PC-9 (cell line): ENCODE measurements at regions not wholly inside any gene's neighbourhood (a gene's known extent, or its start where the extent isn't known, plus 50 kb on each side); places are given as distances from the start of the nearest gene placed in this dataset.

Experiments used
- BruUV-seq: library from RNA; stranded (reverse); fragments of 400-500 nt; replicated peaks from 2 replicates; lab custom pipeline; 2021; lab: Mats Ljungman, UMichigan
- CTCF ChIA-PET: fragments of 300-600 bp; sonication (Branson Sonifier 250); formaldehyde crosslinking; loops from one replicate; lab custom pipeline; 2022; ENCODE audit warnings: antibody characterized with exemption; lab: Charles Lee
- POLR2A ChIA-PET: fragments of 300-600 bp; sonication (Branson Sonifier 250); formaldehyde crosslinking; loops from one replicate; lab custom pipeline; 2022; ENCODE audit warnings: antibody characterized with exemption; ENCODE audit not compliant: unreplicated experiment; lab: Charles Lee
- DNase-seq, 2 experiments: peaks; one replicate each; pipeline versions ENCODE4 v3.0.0 to v3.0.0-alpha.2; 2015 to 2022; ENCODE audit warnings: mixed read lengths in 1 of 2
- H2AFZ ChIP-seq: fragments of 200-600 bp; sonication (generic); 2 replicates; pipeline ENCODE4 v1.8.1; 2017; ENCODE audit warnings: antibody characterized with exemption
- H3F3A ChIP-seq: fragments of 200-600 bp; sonication (generic); 2 replicates; pipeline ENCODE4 v1.8.1; 2017; ENCODE audit warnings: antibody characterized with exemption, mild to moderate bottlenecking, low read depth; ENCODE audit not compliant: insufficient read depth
- H3K27ac ChIP-seq: fragments of 200-600 bp; sonication (generic); 2 replicates; pipeline ENCODE4 v1.6.1; 2016; ENCODE audit warnings: mixed run types
- H3K27me3 ChIP-seq: fragments of 200-600 bp; sonication (generic); 2 replicates; pipeline ENCODE4 v1.6.1; 2016; ENCODE audit warnings: low read depth, mixed run types; ENCODE audit not compliant: insufficient read depth
- H3K36me3 ChIP-seq: fragments of 200-600 bp; sonication (generic); 2 replicates; pipeline ENCODE4 v1.6.1; 2016; ENCODE audit warnings: low read depth, mixed run types
- H3K4me1 ChIP-seq: fragments of 200-600 bp; sonication (generic); replicated peaks from 2 replicates; pipeline ENCODE4 v1.6.1; 2016; ENCODE audit warnings: mixed run types; ENCODE audit not compliant: insufficient read depth
- H3K4me2 ChIP-seq: fragments of 200-600 bp; sonication (generic); 2 replicates; pipeline ENCODE4 v1.6.1; 2017; ENCODE audit warnings: mixed run types
- H3K4me3 ChIP-seq: fragments of 200-600 bp; sonication (generic); 2 replicates; pipeline ENCODE4 v1.6.1; 2016; ENCODE audit warnings: mixed run types
- H3K79me2 ChIP-seq: fragments of 200-600 bp; sonication (generic); 2 replicates; pipeline ENCODE4 v1.6.1; 2017; ENCODE audit warnings: low read depth, mixed run types
- H3K9me2 ChIP-seq: fragments of 200-600 bp; sonication (generic); 2 replicates; pipeline ENCODE4 v1.8.1; 2017; ENCODE audit warnings: mild to moderate bottlenecking; ENCODE audit not compliant: insufficient read depth
- H3K9me3 ChIP-seq: fragments of 200-600 bp; sonication (generic); 2 replicates; pipeline ENCODE4 v1.8.1; 2016; ENCODE audit warnings: low read depth; ENCODE audit not compliant: insufficient read depth
- H4K20me1 ChIP-seq: fragments of 200-600 bp; sonication (generic); 2 replicates; pipeline ENCODE4 v1.8.1; 2017; ENCODE audit not compliant: insufficient read depth
- CTCF ChIP-seq: fragments of 200-600 bp; sonication (generic); conservative IDR thresholded peaks from 2 replicates; pipeline ENCODE4 v1.6.1; 2017; ENCODE audit warnings: mixed run types, antibody characterized with exemption, mild to moderate bottlenecking, moderate library complexity
- EZH2 ChIP-seq: fragments of 200-600 bp; sonication (generic); IDR thresholded peaks from 2 replicates; pipeline ENCODE4 v1.8.0; 2017; ENCODE audit warnings: antibody characterized with exemption, low read depth
- intact Hi-C: fragments of 100-400 bp; cut with micrococcal nuclease; formaldehyde crosslinking; loops from one replicate; pipeline ENCODE4 v1.10.0; 2022; ENCODE audit not compliant: unreplicated experiment

GRCh38 chr7:81467964-81468363 lies 301.9 kb downstream of the HGF start:
- ChIA-PET CTCF (interaction anchor here (0.6 to 1.3 kb wide), 4 partner anchors 11 to 1334 kb away, joined by 3 to 10 read pairs (median 6); no protein-coding TSS in a partner anchor), POLR2A (no interaction called here)
- Histone ChIP-seq H3K4me2 (no peak overlapping the region), H3K9me2 (no peaks in the 10 kb centered on the region), H2AFZ (no peak overlapping the region), H3K27me3 (no peaks in the 10 kb centered on the region), H3K4me3 (no peak overlapping the region), H3K4me1 (no peaks in the 10 kb centered on the region), H3K36me3 (no peaks in the 10 kb centered on the region), H3K27ac (no peak overlapping the region), H3K9me3 (no peaks in the 10 kb centered on the region), H3K79me2 (no peaks in the 10 kb centered on the region), H4K20me1 (no peaks in the 10 kb centered on the region), H3F3A (no peaks in the 10 kb centered on the region)
- BruUV-seq = no TSS peak
- intact Hi-C loops = no loop called here
- TF ChIP-seq EZH2 = no peak
- no peak for TF ChIP-seq CTCF
- DNase-seq = no peak

- intact Hi-C loops = no loop called here
These were observed 307.2 kb downstream of the HGF start for GRCh38 chr7:81462672-81463071.

GRCh38 chr7:81460250-81461045 lies 309.4 kb downstream of the HGF start:
- Histone ChIP-seq H3K79me2 (no peaks in the 10 kb centered on the region), H3K4me1 (no peaks in the 10 kb centered on the region), H3K9me3 (no peaks in the 10 kb centered on the region), H3K27ac (no peak overlapping the region), H3F3A (no peaks in the 10 kb centered on the region), H3K9me2 (no peaks in the 10 kb centered on the region), H3K27me3 (no peaks in the 10 kb centered on the region), H4K20me1 (no peaks in the 10 kb centered on the region), H3K36me3 (no peaks in the 10 kb centered on the region), H3K4me2 (no peak overlapping the region), H3K4me3 (no peak overlapping the region), H2AFZ (no peak overlapping the region)
- intact Hi-C loops = no loop called here
- POLR2A ChIA-PET = interaction anchor here (0.7 kb wide), 1 partner anchor 632 kb away, joined by 3 read pairs; no protein-coding TSS in a partner anchor
- no peak for DNase-seq
- TF ChIP-seq EZH2 = no peak
- TF ChIP-seq CTCF = no peak
- CTCF ChIA-PET = no interaction called here
- no TSS peak for BruUV-seq

More at GRCh38 chr7:81462672-81463071, 307.2 kb downstream of the HGF start:
- ChIA-PET POLR2A (interaction anchor here (0.6 kb wide), 1 partner anchor 50 kb away, joined by 3 read pairs; no protein-coding TSS in a partner anchor), CTCF (interaction anchor here (0.7 kb wide), 1 partner anchor 759 kb away, joined by 4 read pairs; no protein-coding TSS in a partner anchor)
- H2AFZ ChIP-seq = no peak overlapping the region
- H3K27me3 ChIP-seq = no peaks in the 10 kb centered on the region
- no peaks in the 10 kb centered on the region for H3K9me3 ChIP-seq
- no peak overlapping the region for H3K4me3 ChIP-seq
- no peaks in the 10 kb centered on the region for H3K9me2 ChIP-seq
- H4K20me1 ChIP-seq = no peaks in the 10 kb centered on the region
- H3K36me3 ChIP-seq = no peaks in the 10 kb centered on the region
- no peaks in the 10 kb centered on the region for H3K4me1 ChIP-seq
- H3K27ac ChIP-seq = no peak overlapping the region
- BruUV-seq = no TSS peak
- H3K79me2 ChIP-seq = no peaks in the 10 kb centered on the region
- no peaks in the 10 kb centered on the region for H3F3A ChIP-seq
- DNase-seq = no peak
- no peak for TF ChIP-seq EZH2
- TF ChIP-seq CTCF = no peak
- no peak overlapping the region for H3K4me2 ChIP-seq
